ENCODE measurements at regions not wholly inside any gene's neighbourhood (a gene's known extent, or its start where the extent isn't known, plus 50 kb on each side); places are given as distances from the start of the nearest gene placed in this dataset.

- Histone ChIP-seq H4K20me1 (replicated peaks; ENCODE audit: control insufficient read depth, insufficient read depth, low read length) (no peaks in the 10 kb centered on the region), H3K9me3 (replicated peaks; ENCODE audit: control insufficient read depth, insufficient read depth, low read depth, low read length) (no peaks in the 10 kb centered on the region), H3K27ac (ENCODE audit: extremely low read depth, low read depth, low read length) (no peak overlapping the region), H3K4me2 (ENCODE audit: insufficient read depth, low read length) (no peak overlapping the region), H3K36me3 (ENCODE audit: control insufficient read depth, insufficient read depth, low read length) (no peaks in the 10 kb centered on the region), H2AFZ (ENCODE audit: low read depth, low read length) (no peak overlapping the region), H3K79me2 (ENCODE audit: control insufficient read depth, insufficient read depth, low read length) (no peaks in the 10 kb centered on the region), H3K9ac (ENCODE audit: insufficient read depth in 1 of 2, low read depth in 2 of 2, low read length in 2 of 2) (no peak overlapping the region), H3K4me1 (replicated peaks in 1 of 2; ENCODE audit: control insufficient read depth in 2 of 2, insufficient read depth in 2 of 2, low read length in 2 of 2) (no peaks in the 10 kb centered on the region), H3K4me3 (no peak overlapping the region), H3K9me1 (ENCODE audit: control insufficient read depth, insufficient read depth, low read length) (no peaks in the 10 kb centered on the region), H3K27me3 (ENCODE audit: control insufficient read depth in 2 of 2, insufficient read depth in 2 of 2, low read length in 2 of 2) (no peaks in the 10 kb centered on the region)
- FAIRE-seq (no peak), DNase-seq (ENCODE audit: extremely low read depth in 1 of 4, low spot score in 3 of 4) (no peak), ATAC-seq (no peak)
- BruUV-seq (replicated peaks): no TSS peak
- WGBS (ENCODE audit: insufficient coverage, low coverage, missing lambda C conversion rate): 0% methylated on average over 3 of the region's 6 CpGs
- ChIA-PET POLR2A (no interaction called here), CTCF (ENCODE audit: low intra/inter-chr PET ratio) (no interaction called here)
- in situ Hi-C loops (cut with MboI): no loop called here
- intact Hi-C loops (cut with micrococcal nuclease): no loop called here
- TF ChIP-seq ZBTB40 (IDR thresholded peaks at IDR 0.05): no peak
- no peak for TF ChIP-seq ZBTB40 (CRISPR knock-in tag; IDR thresholded peaks at IDR 0.05)
- TF ChIP-seq ZSCAN29 (IDR thresholded peaks at IDR 0.05): no peak
- no peak for TF ChIP-seq ZNF184 (CRISPR knock-in tag; IDR thresholded peaks at IDR 0.05)
- no peak for TF ChIP-seq TAF1 (IDR thresholded peaks at IDR 0.05; ENCODE audit: control insufficient read depth, extremely low read depth, insufficient read depth, low read length, severe bottlenecking)
- no peak for TF ChIP-seq ARNT (IDR thresholded peaks at IDR 0.05)
- TF ChIP-seq CHD2 (IDR thresholded peaks at IDR 0.05; ENCODE audit: low read depth, low read length): no peak
- no peak for TF ChIP-seq WHSC1 (IDR thresholded peaks at IDR 0.05; ENCODE audit: low read length)
- no peak for TF ChIP-seq HINFP (tag; conservative IDR thresholded peaks at IDR 0.05; ENCODE audit: low read depth)
- no peak for TF ChIP-seq CBFA2T3 (IDR thresholded peaks at IDR 0.05)
- no peak for TF ChIP-seq ZNF263 (CRISPR knock-in tag; IDR thresholded peaks at IDR 0.05; ENCODE audit: borderline replicate concordance)
- no peak for TF ChIP-seq MAFF (IDR thresholded peaks at IDR 0.05; ENCODE audit: low read length)
- no peak for TF ChIP-seq HLTF (IDR thresholded peaks at IDR 0.05)
- no peak for TF ChIP-seq ZNF511 (CRISPR knock-in tag; IDR thresholded peaks at IDR 0.05)
These were observed 155.4 kb upstream of the SMIM21 start for GRCh38 chr18:75582940-75583339.

Data from K562 (cell line).